H1 (cell line): ENCODE measurements at regions not wholly inside any gene's neighbourhood (a gene's known extent, or its start where the extent isn't known, plus 50 kb on each side); places are given as distances from the start of the nearest gene placed in this dataset.
A peak's percentile ranks its signal among the peaks of the same experiment; 100 is the strongest.

Experiments used
- CTCF ChIA-PET: fragments of 300-600 bp; sonication (Branson Sonifier 250); formaldehyde crosslinking; loops from one replicate; lab custom pipeline; 2021; ENCODE audit not compliant: partially characterized antibody; lab: Charles Lee
- POLR2A ChIA-PET: fragments of 300-600 bp; sonication (Branson Sonifier 250); formaldehyde crosslinking; loops from one replicate; lab custom pipeline; 2021; ENCODE audit warnings: inconsistent platforms; ENCODE audit not compliant: partially characterized antibody; lab: Charles Lee
- DNase-seq, 2 experiments: peaks; one replicate each; pipeline versions ENCODE4 v3.0.0 to v3.0.0-alpha.2; 2010 to 2022; ENCODE audit warnings: low spot score in 2 of 2, low read depth in 1 of 2, mixed read lengths in 1 of 2
- FAIRE-seq: peaks from 2 replicates; lab custom pipeline; 2011; peaks lifted over from hg19 to GRCh38; lab: Jason Lieb, UNC
- H2AFZ ChIP-seq: 2 replicates; pipeline ENCODE4 v1.8.1; 2012; ENCODE audit warnings: low read length, inconsistent platforms
- H2AK5ac ChIP-seq: 2 replicates; pipeline ENCODE4 v1.6.1; 2013; ENCODE audit warnings: low read depth, low read length
- H2BK120ac ChIP-seq: replicated peaks from 2 replicates; pipeline ENCODE3; 2013; ENCODE audit warnings: low read depth, low read length, inconsistent platforms
- H2BK12ac ChIP-seq: 2 replicates; pipeline ENCODE4 v1.6.1; 2013; ENCODE audit warnings: low read depth, low read length
- H2BK15ac ChIP-seq: 2 replicates; pipeline ENCODE4 v1.6.1; 2013; ENCODE audit warnings: low read length
- H2BK20ac ChIP-seq: 2 replicates; pipeline ENCODE4 v1.6.1; 2013; ENCODE audit warnings: low read length
- H2BK5ac ChIP-seq: 2 replicates; pipeline ENCODE4 v1.6.1; 2013; ENCODE audit warnings: low read depth, low read length
- H3K14ac ChIP-seq: 2 replicates; pipeline ENCODE4 v1.6.1; 2013; ENCODE audit warnings: inconsistent platforms; ENCODE audit not compliant: insufficient read length
- H3K18ac ChIP-seq: 2 replicates; pipeline ENCODE4 v1.6.1; 2013; ENCODE audit warnings: low read length; ENCODE audit errors: extremely low read depth
- H3K23ac ChIP-seq: 2 replicates; pipeline ENCODE4 v1.6.1; 2013; ENCODE audit warnings: inconsistent platforms; ENCODE audit not compliant: insufficient read length
- H3K23me2 ChIP-seq: 2 replicates; pipeline ENCODE4 v1.6.1; 2013; ENCODE audit warnings: low read depth, low read length
- H3K27ac ChIP-seq: 2 replicates; pipeline ENCODE4 v1.6.1; 2011; ENCODE audit warnings: low read depth, low read length, inconsistent platforms
- H3K27me3 ChIP-seq, 4 experiments: replicated peaks in 1 of 4; 1 replicate in 1 of 4; 2 replicates in 3 of 4; pipeline versions ENCODE4 v1.6.1 to v1.8.1; 2011 to 2013; ENCODE audit warnings: low read length in 3 of 4, mild to moderate bottlenecking in 3 of 4, inconsistent platforms in 2 of 4, mixed read lengths in 2 of 4, moderate library complexity in 1 of 4; ENCODE audit not compliant: control insufficient read depth in 3 of 4, insufficient read depth in 3 of 4; ENCODE audit errors: extremely low read depth in 1 of 4
- H3K36me3 ChIP-seq, 4 experiments: 2 replicates each; pipeline versions ENCODE4 v1.6.1 to v1.8.1; 2011 to 2013; ENCODE audit warnings: mild to moderate bottlenecking in 4 of 4, low read length in 3 of 4, moderate library complexity in 2 of 4, control low read depth in 1 of 4, inconsistent platforms in 1 of 4; ENCODE audit not compliant: insufficient read depth in 4 of 4, control insufficient read depth in 2 of 4
- H3K4ac ChIP-seq: replicated peaks from 2 replicates; pipeline ENCODE3; 2013; ENCODE audit warnings: low read length, low read depth, mixed read lengths, inconsistent platforms; ENCODE audit not compliant: insufficient read length
- H3K4me1 ChIP-seq, 4 experiments: replicated peaks in 1 of 4; 1 replicate in 1 of 4; 2 replicates in 3 of 4; pipeline versions ENCODE4 v1.6.1 to v1.8.1; 2011 to 2013; ENCODE audit warnings: low read length in 3 of 4, inconsistent platforms in 2 of 4, mixed read lengths in 1 of 4; ENCODE audit not compliant: insufficient read depth in 4 of 4, control insufficient read depth in 3 of 4
- H3K4me2 ChIP-seq, 2 experiments: 2 replicates each; pipeline versions ENCODE4 v1.6.1 to v1.8.1; 2011 to 2013; ENCODE audit warnings: low read depth in 2 of 2, low read length in 2 of 2, control low read depth in 1 of 2, inconsistent platforms in 1 of 2, mild to moderate bottlenecking in 1 of 2; ENCODE audit not compliant: insufficient read depth in 1 of 2
- H3K4me3 ChIP-seq, 4 experiments: fragments of 200-600, 300-600 bp in 1 of 4; sonication (generic), shearing (Covaris generic), sonication (Bioruptor Twin) in 1 of 4; 2 replicates each; pipeline versions ENCODE4 v1.5.1 to v1.8.1; 2011 to 2016; ENCODE audit warnings: low read length in 4 of 4, low read depth in 3 of 4, control low read depth in 2 of 4, inconsistent platforms in 2 of 4, mild to moderate bottlenecking in 2 of 4, mixed read lengths in 1 of 4, moderate library complexity in 1 of 4; ENCODE audit not compliant: insufficient read depth in 2 of 4; ENCODE audit errors: extremely low read depth in 1 of 4
- H3K56ac ChIP-seq: replicated peaks from 2 replicates; pipeline ENCODE3; 2013; ENCODE audit warnings: low read depth, mild to moderate bottlenecking, mixed read lengths, low read length, inconsistent platforms; ENCODE audit not compliant: insufficient read length
- H3K79me1 ChIP-seq: 2 replicates; pipeline ENCODE4 v1.6.1; 2013; ENCODE audit warnings: low read depth, low read length, control low read depth
- H3K79me2 ChIP-seq, 2 experiments: 2 replicates each; pipeline versions ENCODE4 v1.6.1 to v1.8.1; 2012 to 2013; ENCODE audit warnings: low read length in 2 of 2, mild to moderate bottlenecking in 2 of 2, inconsistent platforms in 1 of 2; ENCODE audit not compliant: insufficient read depth in 2 of 2, control insufficient read depth in 1 of 2
- H3K9ac ChIP-seq, 4 experiments: replicated peaks in 1 of 4; 1 replicate in 1 of 4; 2 replicates in 3 of 4; pipeline versions ENCODE4 v1.6.1 to v1.8.1; 2011 to 2013; ENCODE audit warnings: low read depth in 3 of 4, low read length in 3 of 4, control low read depth in 2 of 4, mild to moderate bottlenecking in 2 of 4, moderate library complexity in 2 of 4, inconsistent platforms in 1 of 4; ENCODE audit errors: extremely low read depth in 1 of 4
- H3K9me3 ChIP-seq, 2 experiments: 2 replicates each; pipeline versions ENCODE4 v1.6.1 to v1.8.1; 2012 to 2013; ENCODE audit warnings: mild to moderate bottlenecking in 2 of 2, moderate library complexity in 2 of 2, control low read depth in 1 of 2, inconsistent platforms in 1 of 2, low read depth in 1 of 2, low read length in 1 of 2, mixed read lengths in 1 of 2; ENCODE audit not compliant: insufficient read depth in 2 of 2
- H4K20me1 ChIP-seq, 2 experiments: replicated peaks in 1 of 2; 2 replicates each; pipeline versions ENCODE3 to v1.8.1; 2011 to 2013; ENCODE audit warnings: inconsistent platforms in 2 of 2, low read length in 2 of 2, mild to moderate bottlenecking in 1 of 2; ENCODE audit not compliant: insufficient read depth in 2 of 2, control insufficient read depth in 1 of 2
- H4K5ac ChIP-seq: 2 replicates; pipeline ENCODE4 v1.6.1; 2013; ENCODE audit warnings: low read length, low read depth, mixed read lengths, inconsistent platforms; ENCODE audit not compliant: insufficient read length
- H4K8ac ChIP-seq: 2 replicates; pipeline ENCODE4 v1.8.0; 2013; ENCODE audit warnings: mild to moderate bottlenecking, moderate library complexity, low read length, inconsistent platforms; ENCODE audit not compliant: insufficient read depth; ENCODE audit errors: extremely low read depth
- H4K91ac ChIP-seq: replicated peaks from 2 replicates; pipeline ENCODE3; 2013; ENCODE audit warnings: low read length, mixed read lengths, inconsistent platforms; ENCODE audit not compliant: insufficient read length
- BCL11A ChIP-seq, 2 experiments: IDR thresholded peaks; one replicate each; pipeline ENCODE4 v1.6.1; 2011; ENCODE audit warnings: low read depth in 2 of 2, low read length in 2 of 2, mild to moderate bottlenecking in 2 of 2
- CTCF ChIP-seq, 3 experiments: IDR thresholded peaks; 1 replicate in 2 of 3; 2 replicates in 1 of 3; pipeline versions ENCODE4 v1.5.1 to v1.6.1; 2011; ENCODE audit warnings: low read length in 3 of 3, mild to moderate bottlenecking in 3 of 3, inconsistent platforms in 2 of 3, low read depth in 1 of 3, moderate library complexity in 1 of 3; ENCODE audit not compliant: insufficient read depth in 1 of 3; ENCODE audit errors: control extremely low read depth in 1 of 3
- EGR1 ChIP-seq: IDR thresholded peaks from 2 replicates; pipeline ENCODE4 v1.6.1; 2011; ENCODE audit warnings: low read depth, low read length, borderline replicate concordance
- GTF2F1 ChIP-seq: IDR thresholded peaks from 2 replicates; pipeline ENCODE4 v1.6.1; 2012; ENCODE audit warnings: low read depth, low read length, improper control_type of control experiment, borderline replicate concordance
- JUN ChIP-seq: IDR thresholded peaks from 2 replicates; pipeline ENCODE4 v1.6.1; 2011; ENCODE audit warnings: low read depth, mild to moderate bottlenecking, improper control_type of control experiment, low read length
- JUND ChIP-seq: IDR thresholded peaks from 2 replicates; pipeline ENCODE4 v1.6.1; 2011; ENCODE audit warnings: mild to moderate bottlenecking, improper control_type of control experiment, low read length
- NRF1 ChIP-seq: IDR thresholded peaks from 2 replicates; pipeline ENCODE4 v1.6.1; 2011; ENCODE audit warnings: mild to moderate bottlenecking, low read depth, low read length, improper control_type of control experiment
- RFX5 ChIP-seq: IDR thresholded peaks from 2 replicates; pipeline ENCODE4 v1.6.1; 2011; ENCODE audit warnings: low read depth, low read length, improper control_type of control experiment, borderline replicate concordance
- SP1 ChIP-seq: IDR thresholded peaks from 2 replicates; pipeline ENCODE4 v1.6.1; 2011; ENCODE audit warnings: low read depth, low read length
- TAF1 ChIP-seq: IDR thresholded peaks from 2 replicates; pipeline ENCODE4 v1.6.1; 2011; ENCODE audit warnings: mild to moderate bottlenecking, low read depth, low read length
- WGBS, 2 experiments: shearing (Covaris generic) in 1 of 2; methylation state at CpG; one replicate each; pipeline versions ENCODE4 v1.1.6 to v1.1.7; 2013 to 2015; ENCODE audit warnings: low lambda C conversion rate in 2 of 2, mixed read lengths in 2 of 2, inconsistent platforms in 1 of 2, low coverage in 1 of 2, missing lambda C conversion rate in 1 of 2; ENCODE audit not compliant: insufficient replicate concordance in 2 of 2, insufficient coverage in 1 of 2, insufficient read length in 1 of 2; ENCODE audit errors: extremely low coverage in 1 of 2, missing lambda C conversion rate in 1 of 2; 5-methylcytosine and 5-hydroxymethylcytosine counted together

GRCh38 chr10:53430127-53430891 is 657.7 kb upstream of the MBL2 start:
- H2AK5ac ChIP-seq, result no peak overlapping the region
- TF ChIP-seq CTCF (IDR thresholded peaks at IDR 0.05; ENCODE audit: control extremely low read depth in 1 of 3, insufficient read depth in 1 of 3, low read depth in 1 of 3, low read length in 3 of 3) (no peak), NRF1 (no peak), TAF1 (no peak), RFX5 (no peak), EGR1 (no peak), JUND (no peak), SP1 (no peak), BCL11A (IDR thresholded peaks at IDR 0.05; ENCODE audit: low read depth in 2 of 2, low read length in 2 of 2) (no peak), JUN (no peak), GTF2F1 (no peak)

More at GRCh38 chr10:53430127-53430891, 657.7 kb upstream of the MBL2 start:
- Histone ChIP-seq H2BK15ac (no peak overlapping the region), H2BK120ac (no peak overlapping the region), H4K5ac (no peak overlapping the region), H3K79me2 (no peaks in the 10 kb centered on the region), H3K4me1 (no peaks in the 10 kb centered on the region), H3K56ac (no peak overlapping the region), H3K36me3 (peaks cover 0 to 3% (median 1%) of the 10 kb centered on the region in 4 experiments; a peak in 2 of 8 replicates), H3K14ac (no peak overlapping the region), H3K27me3 (peaks cover 0 to 1% (median 0%) of the 10 kb centered on the region in 4 experiments; a peak in 1 of 7 replicates), H4K91ac (peak overlapping the region; percentile 15), H3K23me2 (no peaks in the 10 kb centered on the region; the same call in 1 of the 2 replicates), H3K9me3 (peaks cover 0 to 5% of the 10 kb centered on the region in 2 experiments; a peak in 2 of 4 replicates), H3K9ac (no peak overlapping the region), H2AFZ (peak overlapping the region; percentile 91; the same call in 1 of the 2 replicates), H2BK12ac (no peak overlapping the region), H2BK20ac (no peak overlapping the region), H4K8ac (no peak overlapping the region), H3K4me2 (no peak overlapping the region), H3K23ac (no peak overlapping the region), H2BK5ac (no peak overlapping the region), H3K27ac (no peak overlapping the region), H3K18ac (no peak overlapping the region), H3K79me1 (no peaks in the 10 kb centered on the region), H3K4me3 (no peak overlapping the region), H3K4ac (no peak overlapping the region), H4K20me1 (no peaks in the 10 kb centered on the region)
- POLR2A ChIA-PET, result interaction anchor here (0.6 to 1.0 kb wide), 2 partner anchors 11 to 127 kb away, joined by 3 to 4 read pairs; no protein-coding TSS in a partner anchor
- CTCF ChIA-PET, result no interaction called here
- FAIRE-seq (no peak), DNase-seq (no peak)
- WGBS, 2 experiments, result 60% methylated on average over 2 of the region's 2 CpGs; no CpG with 5 or more reads in 1 of the 2 experiments
